GM19025 (cell line): ENCODE measurements at regions not wholly inside any gene's neighbourhood (a gene's known extent, or its start where the extent isn't known, plus 50 kb on each side); places are given as distances from the start of the nearest gene placed in this dataset.
"Not testable (repeated sequence)": the region's sequence is repeated elsewhere in the genome, so short reads cannot be mapped to it uniquely, and the experiment has no call there.

Experiments
- ATAC-seq: cut with Tn5 transposase; IDR thresholded peaks from one replicate; pipeline ENCODE4 v1.9.1; 2021; ENCODE audit warnings: mild to moderate bottlenecking, low read depth, moderate library complexity; ENCODE audit not compliant: unreplicated experiment

DNA sequence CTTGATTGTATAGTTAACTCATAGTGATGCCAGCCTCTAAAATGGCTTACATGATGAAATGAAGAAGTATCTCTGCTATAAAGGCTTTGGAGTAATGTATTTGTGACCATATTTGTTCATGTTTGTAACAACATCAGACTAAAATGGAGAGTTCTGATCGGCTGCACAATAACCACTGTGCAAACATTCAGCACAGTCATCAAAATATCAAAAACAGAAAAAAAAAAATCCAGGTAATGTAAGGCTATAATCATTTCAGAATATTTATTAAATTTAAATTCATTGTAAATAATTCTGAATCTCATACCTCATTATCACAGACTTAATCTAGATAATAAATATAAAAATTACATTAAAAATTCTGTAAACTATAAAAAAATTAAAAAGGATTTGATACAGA, 1161.8 kb downstream of the MRPL39 start:
- no peak for ATAC-seq

DNA sequence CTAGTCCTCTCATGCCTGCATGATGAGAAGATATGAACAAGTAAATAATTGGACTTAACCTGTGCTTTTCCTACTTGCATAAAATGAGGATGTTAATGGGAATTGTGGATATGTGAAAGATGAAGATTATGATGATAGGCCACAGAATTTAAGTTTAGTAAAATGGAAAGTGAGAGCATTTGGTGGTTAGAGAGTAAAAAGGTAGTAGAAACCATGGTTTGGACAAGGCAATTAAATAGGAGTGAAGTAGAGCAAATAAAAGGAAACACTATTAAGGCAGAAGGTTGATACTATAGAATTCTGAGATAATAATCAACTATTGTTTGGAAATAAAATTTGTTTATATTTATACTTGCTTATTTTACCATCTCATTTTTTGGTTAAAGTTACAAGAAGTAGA, 1162.5 kb downstream of the MRPL39 start:
- no peak for ATAC-seq

DNA sequence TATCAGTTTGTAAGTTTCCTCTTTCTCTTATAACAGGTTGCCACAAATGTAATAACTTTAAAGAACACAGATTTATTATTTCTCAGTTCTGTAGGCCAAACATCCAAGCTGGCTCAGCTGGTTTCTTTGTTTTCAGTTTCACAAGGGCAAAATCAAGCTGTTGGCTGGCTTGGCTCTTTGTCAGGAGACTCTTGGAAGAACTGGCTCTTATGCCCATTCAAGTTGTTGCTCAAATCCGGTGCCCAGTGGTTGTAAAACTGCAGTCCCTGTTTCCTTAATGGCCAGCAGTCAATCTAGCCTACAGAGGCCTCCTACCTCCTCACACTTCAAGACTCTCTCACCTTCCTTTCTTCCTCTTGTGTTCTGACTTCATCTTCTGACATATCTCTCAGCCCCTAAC, 1171.0 kb downstream of the MRPL39 start:
- no peak for ATAC-seq

DNA sequence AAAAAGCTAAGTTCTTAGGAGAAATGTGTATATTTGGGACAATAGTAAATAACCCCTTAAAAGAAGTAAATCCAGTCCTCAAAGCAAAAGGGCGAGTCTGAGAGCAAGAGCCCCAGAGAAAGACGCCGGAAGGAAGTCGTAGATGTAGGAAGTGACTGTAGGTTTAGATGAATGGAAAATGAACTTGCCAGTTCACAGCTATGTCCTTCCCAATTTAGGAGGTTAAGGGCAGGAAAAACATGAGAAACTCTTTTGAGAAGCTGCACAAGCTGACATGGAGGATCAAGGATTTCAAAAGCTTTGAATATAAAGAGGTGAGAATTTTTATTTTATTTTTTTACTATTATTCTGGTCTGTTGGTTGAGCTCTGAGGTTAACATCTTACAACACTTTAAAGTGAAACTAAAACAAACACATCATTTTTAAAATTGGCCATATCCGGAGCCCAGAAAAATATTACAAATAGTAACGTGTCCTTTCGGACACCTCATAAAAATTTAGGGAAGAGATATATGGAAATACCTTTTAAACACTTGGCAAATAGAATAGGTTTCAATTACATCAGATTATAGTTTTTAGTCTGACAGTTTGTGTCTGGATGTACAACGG, 1178.6 kb downstream of the MRPL39 start:
- peak; percentile 81 for ATAC-seq

DNA sequence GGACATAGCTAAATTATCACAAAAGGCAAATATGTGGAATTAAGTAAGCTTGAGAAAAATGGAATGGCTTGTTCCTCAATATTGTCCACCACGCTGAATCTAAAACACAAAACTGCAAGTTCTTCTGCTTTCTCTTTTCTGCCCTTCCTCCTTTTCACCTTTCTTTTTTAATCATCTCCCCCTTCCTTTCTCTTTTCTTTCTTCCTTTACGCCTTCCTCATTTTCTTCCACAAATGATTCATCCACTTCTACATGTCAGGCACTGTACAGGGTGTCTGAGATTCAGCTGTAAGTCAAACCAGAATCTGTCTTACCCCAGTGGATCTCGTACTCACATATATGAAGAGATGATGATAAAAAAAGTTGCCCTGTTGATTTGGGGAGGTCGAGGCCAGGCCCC, 1182.5 kb downstream of the MRPL39 start:
- ATAC-seq, result no peak

DNA sequence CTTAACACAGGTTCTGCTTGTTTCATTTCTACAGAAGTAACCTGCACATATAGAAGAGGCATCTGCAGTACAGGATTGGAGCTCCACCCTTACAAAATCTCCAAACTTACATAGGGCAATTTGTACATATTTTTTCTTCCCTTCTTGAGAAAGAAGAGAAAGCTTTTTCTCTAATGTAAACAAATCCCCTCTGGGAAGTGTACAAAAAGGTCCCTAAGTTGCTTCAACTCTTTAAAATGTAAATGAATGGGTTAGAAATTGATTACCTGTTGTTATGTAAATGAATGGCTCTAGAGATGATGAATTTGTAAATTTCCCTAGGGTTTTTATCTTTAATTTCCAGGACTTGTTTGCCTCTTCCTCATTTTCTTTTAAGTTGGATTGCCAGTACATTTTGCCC, 1183.7 kb downstream of the MRPL39 start:
- no peak for ATAC-seq

DNA sequence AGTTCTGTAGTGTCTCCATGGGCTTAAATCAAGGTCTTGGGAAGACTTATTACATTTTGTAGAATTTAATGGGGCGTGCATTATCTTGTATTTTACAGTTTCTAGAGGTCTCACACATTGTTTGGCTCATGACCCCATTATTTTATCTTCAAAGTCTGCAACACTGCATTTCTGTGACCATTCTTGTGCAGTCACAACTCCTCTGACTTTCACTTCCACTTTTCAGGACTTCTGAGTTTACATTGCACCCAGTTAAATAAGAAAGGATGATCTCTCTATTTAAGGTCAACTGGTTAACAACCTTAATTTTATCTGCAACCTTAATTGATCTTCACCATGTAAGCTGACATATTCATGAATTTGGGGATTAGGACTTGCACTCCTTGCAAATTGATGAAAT, 1186.6 kb downstream of the MRPL39 start:
- ATAC-seq, result no peak

DNA sequence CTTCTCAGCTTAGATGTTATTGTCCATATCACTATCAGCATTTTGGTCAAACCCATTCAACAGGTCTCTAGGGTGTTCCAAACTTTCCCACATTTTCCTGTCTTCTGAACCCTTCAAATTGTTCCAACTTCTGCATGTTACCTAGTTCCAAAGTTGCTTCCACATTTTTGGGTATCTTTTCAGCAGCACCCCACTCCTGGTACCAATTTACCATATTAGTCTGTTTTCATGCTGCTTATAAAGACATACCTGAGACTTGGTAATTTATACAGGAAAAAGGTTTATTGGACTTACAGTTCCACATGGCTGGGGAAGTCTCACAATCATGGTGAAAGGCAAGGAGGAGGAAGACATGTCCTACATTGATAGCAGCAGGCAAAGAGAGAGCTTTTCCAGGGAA, 1187.6 kb downstream of the MRPL39 start:
- not testable (repeated sequence) for ATAC-seq

DNA sequence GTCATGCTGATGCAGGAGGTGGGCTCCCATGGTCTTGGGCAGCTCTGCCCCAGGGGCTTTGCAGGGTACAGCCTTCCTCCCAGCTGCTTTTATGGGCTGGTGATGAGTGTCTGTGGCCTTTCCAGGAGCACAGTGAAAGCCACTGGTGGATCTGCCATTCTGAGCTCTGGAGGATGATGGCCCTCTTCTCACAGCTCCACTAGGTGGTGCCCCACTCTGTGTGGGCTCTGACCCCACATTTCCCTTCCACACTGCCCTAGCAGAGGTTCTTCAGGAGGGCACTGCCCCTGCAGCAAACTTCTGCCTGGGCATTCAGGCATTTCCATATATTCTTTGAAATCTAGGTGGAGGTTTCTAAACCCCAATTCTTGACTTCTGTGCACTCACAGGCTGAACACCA, 1188.6 kb downstream of the MRPL39 start:
- ATAC-seq, result no peak

DNA sequence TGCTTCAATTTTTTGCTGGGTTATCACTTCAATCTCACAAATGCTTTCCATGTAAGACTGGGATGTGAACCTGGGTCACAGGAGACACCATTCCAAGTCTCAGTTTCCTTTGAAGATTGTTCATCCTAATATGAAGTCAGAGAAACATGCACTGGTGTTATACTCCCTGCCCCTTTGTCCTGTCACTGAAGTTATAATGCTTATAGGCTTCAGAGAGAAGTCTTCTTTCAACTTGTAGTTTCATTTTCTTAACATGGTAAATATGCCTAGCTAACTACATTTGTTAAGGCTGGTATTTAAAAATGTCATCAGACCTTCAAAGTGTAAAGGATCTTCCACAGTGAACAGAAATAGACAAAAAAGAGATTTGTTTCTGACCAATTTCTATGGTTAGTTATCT, 1195.9 kb downstream of the MRPL39 start:
- no peak for ATAC-seq

DNA sequence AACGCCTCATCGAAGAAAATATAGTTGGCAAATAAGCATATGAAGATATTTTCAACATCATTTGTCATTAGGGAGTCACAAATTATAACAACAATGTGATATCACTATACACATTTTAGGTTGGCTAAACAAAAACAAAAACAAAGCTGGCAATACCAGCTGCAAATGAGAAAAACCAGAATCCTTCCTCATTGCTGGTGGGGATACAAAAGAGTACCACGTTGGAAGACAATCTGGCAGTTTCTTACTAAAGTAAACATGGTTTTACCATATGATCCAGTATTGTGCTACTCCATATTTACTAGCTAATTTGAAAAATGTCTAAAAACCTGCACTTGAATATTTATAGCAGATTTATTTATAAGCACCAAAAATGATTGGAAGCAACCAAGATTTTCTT, 1204.1 kb downstream of the MRPL39 start:
- ATAC-seq, result no peak

DNA sequence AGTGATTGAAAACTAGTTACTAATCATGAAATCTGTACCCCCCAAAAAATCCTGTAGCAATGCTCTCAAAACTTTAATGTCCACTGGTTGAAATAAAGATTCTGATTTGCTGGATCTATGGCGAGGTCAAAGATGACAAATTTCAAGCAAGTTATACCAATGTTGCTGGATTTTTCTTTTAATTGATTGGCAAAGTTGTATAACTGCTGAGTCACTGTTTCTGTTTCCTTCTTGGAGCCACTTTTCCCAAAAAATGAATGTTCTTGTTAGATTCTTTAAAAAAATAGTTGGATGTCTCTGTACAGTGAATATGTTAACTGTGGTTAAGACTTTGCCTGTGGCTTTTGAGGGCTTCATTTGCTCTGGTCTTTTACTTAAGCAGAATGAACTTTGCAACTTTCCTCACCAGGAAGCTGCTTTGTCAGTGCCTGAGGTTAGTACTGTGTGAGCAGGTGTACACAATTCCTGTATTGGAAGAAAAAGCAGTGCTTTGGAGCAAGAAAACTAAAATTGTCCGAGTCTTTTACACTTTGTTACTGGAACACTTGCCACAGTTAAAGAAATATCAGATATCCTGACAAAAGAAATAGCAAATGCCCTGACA, 1211.9 kb downstream of the MRPL39 start:
- no peak for ATAC-seq

DNA sequence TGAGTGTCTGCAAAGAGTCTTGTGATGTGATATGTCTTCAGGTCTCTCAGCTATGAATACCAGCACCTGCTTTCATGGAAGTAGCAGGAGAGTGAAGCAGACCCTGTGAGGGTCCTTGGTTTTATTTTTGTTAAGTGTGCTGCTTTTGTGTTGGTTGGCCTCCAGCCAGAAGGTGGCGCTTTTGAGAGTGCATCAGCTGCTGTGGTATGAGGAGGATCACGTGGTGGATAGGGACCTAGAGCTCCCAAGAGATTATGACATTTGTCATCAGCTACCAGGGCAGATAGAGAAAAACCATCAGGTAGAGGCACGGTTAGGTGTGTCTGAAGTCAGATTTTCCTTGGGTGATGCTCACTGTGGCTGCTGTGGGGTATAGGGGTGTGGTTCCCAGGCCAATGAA, 1232.1 kb downstream of the MRPL39 start:
- ATAC-seq, result peak; percentile 63

DNA sequence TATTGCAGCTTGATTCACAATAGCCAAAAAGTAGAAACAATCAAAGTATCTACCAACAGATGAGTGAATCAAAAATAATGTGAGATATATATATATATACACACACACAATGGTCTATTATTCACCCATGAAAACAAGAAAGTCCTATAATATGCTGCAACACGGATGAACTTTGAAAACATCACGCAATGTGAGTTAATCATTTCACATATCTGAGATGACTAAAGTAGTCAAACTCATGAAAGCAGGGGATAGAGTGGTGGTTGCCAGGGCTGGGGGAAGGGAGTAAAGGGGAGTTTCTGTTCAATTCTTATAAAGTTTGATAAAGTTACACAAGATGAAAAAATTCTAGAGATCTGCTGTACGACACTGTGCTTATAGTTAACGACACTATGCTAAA, 1234.8 kb downstream of the MRPL39 start:
- ATAC-seq, result no peak

DNA sequence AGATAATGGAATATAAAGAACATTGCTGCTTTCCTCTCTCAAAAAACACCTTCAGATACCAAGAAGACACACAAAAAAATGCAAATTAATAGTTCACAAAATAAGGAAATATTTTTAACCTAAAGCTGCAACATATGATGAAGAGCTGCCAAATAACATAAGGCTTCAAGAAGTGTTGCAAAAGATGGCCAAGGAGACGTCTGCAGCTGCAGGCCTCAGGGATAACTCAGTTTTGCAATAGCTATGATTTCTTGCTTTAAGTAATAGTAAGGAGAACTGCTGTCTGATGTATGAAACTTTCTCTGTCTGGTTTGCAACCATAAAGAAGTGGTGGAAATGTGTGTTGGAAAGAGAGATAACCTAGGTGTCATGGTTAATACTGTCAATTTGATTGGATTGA, 1237.5 kb downstream of the MRPL39 start:
- no peak for ATAC-seq

DNA sequence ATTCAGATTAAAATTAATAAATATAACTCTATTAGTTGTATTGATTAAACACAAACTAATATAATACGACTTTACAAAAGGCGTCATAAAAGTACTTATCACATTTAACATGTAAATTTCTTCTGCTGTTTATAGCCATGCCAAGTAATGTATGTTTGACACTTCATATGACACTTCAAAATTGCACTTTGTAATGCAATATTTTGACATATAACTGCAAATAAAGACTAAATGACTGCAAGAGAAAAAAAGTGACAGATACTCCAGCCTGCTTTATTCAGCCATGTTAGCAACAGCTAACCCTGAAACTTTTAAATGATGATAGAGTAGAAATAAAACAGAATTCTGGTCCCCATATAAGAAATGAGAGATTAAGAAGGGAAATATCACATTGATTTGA, 1238.0 kb downstream of the MRPL39 start:
- ATAC-seq, result no peak

DNA sequence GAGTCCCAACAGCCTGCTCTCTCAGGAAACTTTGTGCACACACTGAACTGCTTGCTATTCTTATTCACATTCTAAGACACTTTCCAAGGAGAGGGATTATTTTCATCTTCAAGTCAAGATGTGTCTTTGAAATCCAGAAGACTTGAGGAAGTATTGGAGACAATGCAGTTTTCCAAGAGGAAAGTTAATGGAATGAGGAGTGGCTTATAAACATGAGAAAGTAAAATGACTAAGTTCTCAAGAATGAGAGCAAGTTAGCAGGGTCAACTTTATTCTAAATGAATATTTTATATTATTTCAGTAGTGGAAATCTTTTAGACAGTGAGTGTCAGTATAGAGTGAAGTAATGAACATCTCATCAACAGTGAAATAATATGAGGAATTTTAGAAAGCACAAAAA, 1239.3 kb downstream of the MRPL39 start:
- ATAC-seq, result no peak

DNA sequence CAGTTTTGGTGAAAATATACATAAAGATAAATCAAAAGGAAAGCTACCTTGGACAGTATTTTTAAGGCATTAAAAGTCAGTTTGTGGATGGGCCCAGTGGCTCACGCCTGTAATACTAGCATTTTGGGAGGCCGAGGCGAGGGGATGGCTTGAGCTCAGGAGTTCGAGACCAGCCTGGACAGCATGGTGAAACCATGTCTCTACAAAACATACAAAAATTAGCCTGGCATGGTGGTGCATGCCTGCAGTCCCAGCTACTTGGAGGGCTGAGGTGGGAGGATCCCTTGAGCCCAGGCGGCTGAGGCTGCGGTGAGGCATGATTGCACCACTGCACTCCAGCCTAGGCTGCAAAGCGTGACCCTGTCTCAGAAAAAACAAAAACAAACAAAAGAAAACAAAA, 1253.8 kb downstream of the MRPL39 start:
- no peak for ATAC-seq

DNA sequence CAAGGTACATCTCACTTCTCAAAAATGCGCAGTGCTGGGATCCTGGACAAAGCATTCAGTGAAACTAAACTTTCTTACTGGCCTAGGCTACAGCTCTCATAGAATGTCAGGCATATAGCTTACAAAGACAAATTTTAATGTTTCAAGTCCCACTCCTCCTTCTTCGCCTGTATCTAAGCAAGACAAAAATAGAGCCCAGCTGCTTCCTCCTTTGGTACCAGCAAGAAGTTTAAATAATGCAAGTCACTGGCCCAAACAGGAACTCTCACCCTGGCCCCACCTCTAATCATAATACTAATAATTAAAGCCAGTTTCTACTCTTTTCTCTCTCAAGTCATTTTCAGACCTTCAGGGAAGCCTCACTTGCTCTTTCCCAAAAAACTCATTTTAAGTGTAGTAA, 1267.9 kb downstream of the MRPL39 start:
- ATAC-seq, result no peak

DNA sequence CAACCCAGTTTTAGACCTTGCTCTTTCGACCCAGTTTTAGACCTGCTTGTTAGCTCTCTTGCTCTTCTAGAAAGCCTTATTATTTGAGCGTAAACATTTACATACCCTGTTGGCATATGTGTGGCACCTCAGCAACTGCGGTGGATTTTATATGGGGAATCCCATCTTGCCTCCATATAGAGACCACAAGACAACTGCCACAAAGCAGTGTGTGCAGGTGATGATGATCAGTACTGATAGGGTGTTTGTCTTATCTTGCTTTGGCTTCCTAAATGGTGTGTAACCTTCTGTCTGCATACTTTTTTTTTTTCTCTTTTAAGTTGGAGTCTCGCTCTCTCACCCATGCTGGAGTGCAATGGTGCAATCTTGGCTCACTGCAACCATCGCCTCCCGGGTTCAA, 1270.8 kb downstream of the MRPL39 start:
- no peak for ATAC-seq

DNA sequence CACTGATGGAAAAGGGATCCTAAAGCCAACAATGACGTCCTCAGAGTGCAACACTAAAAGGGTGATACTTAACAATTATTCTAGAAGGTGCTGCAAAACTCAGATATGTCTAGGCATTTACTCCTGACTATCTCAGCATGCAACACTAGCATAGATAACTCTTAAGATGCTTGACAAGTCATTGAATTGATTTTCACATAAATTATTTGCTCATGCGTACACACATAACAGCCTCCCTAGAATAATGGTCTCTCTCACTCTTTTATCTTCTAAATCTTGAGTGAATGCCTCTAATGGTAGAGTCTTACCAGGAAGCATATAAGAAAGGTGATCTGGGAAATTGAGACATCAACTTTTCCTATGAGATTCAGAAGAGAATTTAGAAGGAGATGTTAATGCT, 1283.7 kb downstream of the MRPL39 start:
- ATAC-seq, result no peak

DNA sequence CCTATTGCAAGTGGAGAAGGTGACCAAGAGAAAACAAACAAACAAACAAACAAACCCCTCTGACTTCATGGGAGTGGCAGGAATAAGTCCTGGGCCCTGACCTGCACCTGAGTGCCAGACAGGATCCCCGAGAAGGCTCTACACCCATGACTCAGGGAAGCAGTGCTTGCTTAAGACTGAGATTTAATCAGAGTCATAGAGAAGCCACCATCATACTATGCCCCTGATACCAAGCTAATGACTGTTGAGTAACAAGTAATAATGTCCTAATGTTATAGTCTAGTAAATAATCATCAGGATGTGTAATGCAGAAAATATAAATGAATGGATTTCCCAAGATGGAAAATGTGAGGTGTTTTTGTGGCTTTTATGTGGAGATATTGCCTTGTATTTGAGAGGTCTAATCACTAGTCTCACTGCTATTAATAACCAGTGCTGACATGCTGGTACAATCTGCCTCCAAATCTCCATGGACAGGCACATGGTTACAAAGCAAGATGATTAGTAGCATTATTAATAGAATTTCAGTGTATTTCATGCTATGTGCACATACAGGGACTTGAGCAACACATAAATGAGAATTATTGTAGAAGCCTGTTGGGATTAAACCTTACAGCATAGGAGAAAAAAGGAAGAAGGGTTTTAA, 1290.9 kb downstream of the MRPL39 start:
- ATAC-seq, result no peak
